ENCODE measurements at regions not wholly inside any gene's neighbourhood (a gene's known extent, or its start where the extent isn't known, plus 50 kb on each side); places are given as distances from the start of the nearest gene placed in this dataset.

DNA sequence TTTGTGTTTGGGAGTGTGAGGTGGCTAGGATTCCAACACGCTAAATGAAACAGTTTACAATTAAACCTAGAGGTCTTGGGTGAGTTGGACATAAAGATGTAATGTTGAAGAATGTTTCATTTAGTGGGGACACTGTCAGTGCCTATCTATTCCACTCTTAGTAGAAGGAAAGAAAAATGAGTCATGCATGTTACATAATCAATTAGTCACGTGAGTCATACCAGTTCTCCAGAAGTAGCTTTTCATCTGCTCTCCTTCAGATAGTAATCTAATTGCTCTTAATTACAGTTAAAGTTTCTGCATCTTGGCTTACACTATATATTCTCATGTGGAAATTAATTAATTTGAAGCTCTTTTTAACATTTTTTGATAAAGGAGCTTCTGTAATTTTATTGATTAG is 115.7 kb upstream of the P2RY1 start:
- Histone ChIP-seq H4K8ac (ENCODE audit: low read depth, low read length) (no peak overlapping the region), H3K9ac (ENCODE audit: low read length) (no peak overlapping the region), H2BK5ac (ENCODE audit: low read length) (no peak overlapping the region), H4K5ac (ENCODE audit: low read length) (no peak overlapping the region), H3K79me2 (ENCODE audit: control insufficient read depth, insufficient read depth, low read length) (no peaks in the 10 kb centered on the region), H2AK5ac (ENCODE audit: low read length) (no peak overlapping the region), H3K36me3 (ENCODE audit: control insufficient read depth, insufficient read depth, low read length) (no peaks in the 10 kb centered on the region), H2BK120ac (ENCODE audit: low read depth, low read length) (no peak overlapping the region), H3K23ac (ENCODE audit: low read length) (no peak overlapping the region), H3K79me1 (ENCODE audit: low read length) (no peaks in the 10 kb centered on the region), H2BK15ac (replicated peaks; ENCODE audit: low read depth) (no peak overlapping the region), H3K4me1 (ENCODE audit: control insufficient read depth, low read depth, low read length) (peaks cover 6% of the 10 kb centered on the region), H3K4ac (ENCODE audit: low read depth, low read length) (no peak overlapping the region), H3K18ac (ENCODE audit: low read length) (no peak overlapping the region), H3K27ac (ENCODE audit: low read depth, low read length) (no peak overlapping the region), H3K56ac (ENCODE audit: low read length) (no peak overlapping the region), H3K27me3 (ENCODE audit: insufficient read depth, low read length, poor library complexity) (no peaks in the 10 kb centered on the region), H3K4me2 (ENCODE audit: low read length) (no peak overlapping the region), H3K4me3 (ENCODE audit: low read length) (no peak overlapping the region)
- DNase-seq, result peak; percentile 60
- WGBS (ENCODE audit: extremely low coverage, insufficient coverage, low lambda C conversion rate), result no CpG with 5 or more reads among the region's 2 CpGs

DNA sequence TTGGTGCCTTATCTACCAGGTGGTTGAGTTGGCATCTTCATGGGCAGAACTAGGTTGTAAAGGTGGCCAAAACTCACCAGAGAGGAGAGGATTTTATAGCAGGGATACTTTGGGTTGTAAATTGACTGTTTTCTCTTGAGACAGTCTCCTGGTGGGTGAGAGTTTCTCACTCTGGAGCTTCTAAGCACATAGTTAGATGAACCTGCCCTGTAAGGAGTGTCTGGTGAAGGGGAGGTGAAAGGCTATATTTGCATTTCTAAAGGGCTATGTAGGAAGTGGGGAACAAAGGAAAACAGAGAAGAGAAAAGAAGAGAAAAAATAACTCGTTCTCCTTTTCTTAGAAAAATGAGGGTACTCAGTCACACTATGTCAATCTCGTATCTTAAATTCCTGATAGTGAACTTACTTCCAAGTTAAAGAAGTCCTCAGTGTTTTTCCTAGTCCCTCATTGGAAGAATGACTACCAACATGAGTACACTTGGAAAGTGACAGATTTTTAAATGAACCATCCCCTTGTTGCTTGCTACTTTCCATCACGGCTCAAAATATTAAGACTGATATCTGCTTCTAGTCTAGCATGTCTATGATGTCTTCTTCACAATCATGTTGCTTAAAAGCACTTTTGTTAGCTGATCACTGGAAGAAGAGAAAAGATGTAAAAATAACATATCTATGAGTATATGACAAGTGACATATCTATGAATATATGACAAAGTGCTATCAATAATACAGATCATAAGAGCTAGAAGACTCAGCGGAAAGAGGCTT is 113.8 kb upstream of the P2RY1 start:
- no peaks in the 10 kb centered on the region for H3K79me2 ChIP-seq (ENCODE audit: control insufficient read depth, insufficient read depth, low read length)
- H3K79me1 ChIP-seq (ENCODE audit: low read length), result no peaks in the 10 kb centered on the region
- H3K23ac ChIP-seq (ENCODE audit: low read length), result no peak overlapping the region
- H3K18ac ChIP-seq (ENCODE audit: low read length), result no peak overlapping the region
- peaks cover 6% of the 10 kb centered on the region for H3K4me1 ChIP-seq (ENCODE audit: control insufficient read depth, low read depth, low read length)
- no peaks in the 10 kb centered on the region for H3K27me3 ChIP-seq (ENCODE audit: insufficient read depth, low read length, poor library complexity)
- H2BK5ac ChIP-seq (ENCODE audit: low read length), result no peak overlapping the region
- no peak overlapping the region for H3K4me3 ChIP-seq (ENCODE audit: low read length)
- no CpG with 5 or more reads among the region's 4 CpGs for WGBS (ENCODE audit: extremely low coverage, insufficient coverage, low lambda C conversion rate)
- no peak overlapping the region for H2BK15ac ChIP-seq (replicated peaks; ENCODE audit: low read depth)
- peak overlapping the region; percentile 82 for H2BK120ac ChIP-seq (ENCODE audit: low read depth, low read length)
- H4K5ac ChIP-seq (ENCODE audit: low read length), result no peak overlapping the region
- H3K56ac ChIP-seq (ENCODE audit: low read length), result no peak overlapping the region
- peak overlapping the region; percentile 39 for H3K27ac ChIP-seq (ENCODE audit: low read depth, low read length)
- no peak overlapping the region for H3K4me2 ChIP-seq (ENCODE audit: low read length)
- DNase-seq, result no peak
- no peak overlapping the region for H4K8ac ChIP-seq (ENCODE audit: low read depth, low read length)
- no peaks in the 10 kb centered on the region for H3K36me3 ChIP-seq (ENCODE audit: control insufficient read depth, insufficient read depth, low read length)
- no peak overlapping the region for H2AK5ac ChIP-seq (ENCODE audit: low read length)
- H3K9ac ChIP-seq (ENCODE audit: low read length), result no peak overlapping the region
- peak overlapping the region; percentile 70 for H3K4ac ChIP-seq (ENCODE audit: low read depth, low read length)

DNA sequence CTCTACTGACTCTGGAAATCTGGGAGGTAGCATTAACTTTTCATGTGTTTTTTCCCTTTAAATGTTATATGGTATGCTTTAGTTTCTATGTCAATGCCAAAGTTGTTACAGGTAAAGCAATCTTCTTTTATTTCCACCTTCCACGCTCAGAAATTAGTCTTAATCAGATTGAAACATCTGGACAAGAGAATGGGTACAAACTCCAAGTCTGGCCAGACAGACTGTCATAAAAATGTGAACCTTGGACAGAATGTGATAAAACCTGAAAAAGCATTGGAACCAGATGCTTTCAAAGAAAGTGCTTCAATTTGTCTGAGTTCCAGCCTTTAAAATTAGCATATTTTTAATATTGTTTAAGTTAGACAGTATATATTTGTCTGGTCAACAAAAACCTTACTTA is 110.7 kb upstream of the P2RY1 start:
- no peak overlapping the region for H3K4me2 ChIP-seq (ENCODE audit: low read length)
- no peak overlapping the region for H2BK120ac ChIP-seq (ENCODE audit: low read depth, low read length)
- no peak overlapping the region for H3K4ac ChIP-seq (ENCODE audit: low read depth, low read length)
- H2BK5ac ChIP-seq (ENCODE audit: low read length), result no peak overlapping the region
- no peaks in the 10 kb centered on the region for H3K79me2 ChIP-seq (ENCODE audit: control insufficient read depth, insufficient read depth, low read length)
- no peaks in the 10 kb centered on the region for H3K79me1 ChIP-seq (ENCODE audit: low read length)
- H2BK15ac ChIP-seq (replicated peaks; ENCODE audit: low read depth), result no peak overlapping the region
- no peak overlapping the region for H2AK5ac ChIP-seq (ENCODE audit: low read length)
- H4K8ac ChIP-seq (ENCODE audit: low read depth, low read length), result no peak overlapping the region
- H3K18ac ChIP-seq (ENCODE audit: low read length), result no peak overlapping the region
- no peak overlapping the region for H3K23ac ChIP-seq (ENCODE audit: low read length)
- H4K5ac ChIP-seq (ENCODE audit: low read length), result no peak overlapping the region
- no peak overlapping the region for H3K4me3 ChIP-seq (ENCODE audit: low read length)
- no peak overlapping the region for H3K56ac ChIP-seq (ENCODE audit: low read length)
- H3K9ac ChIP-seq (ENCODE audit: low read length), result no peak overlapping the region
- WGBS (ENCODE audit: extremely low coverage, insufficient coverage, low lambda C conversion rate), result no CpG with 5 or more reads among the region's 1 CpG
- H3K27ac ChIP-seq (ENCODE audit: low read depth, low read length), result no peak overlapping the region
- no peaks in the 10 kb centered on the region for H3K27me3 ChIP-seq (ENCODE audit: insufficient read depth, low read length, poor library complexity)
- H3K36me3 ChIP-seq (ENCODE audit: control insufficient read depth, insufficient read depth, low read length), result no peaks in the 10 kb centered on the region
- no peak for DNase-seq
- no peaks in the 10 kb centered on the region for H3K4me1 ChIP-seq (ENCODE audit: control insufficient read depth, low read depth, low read length)

DNA sequence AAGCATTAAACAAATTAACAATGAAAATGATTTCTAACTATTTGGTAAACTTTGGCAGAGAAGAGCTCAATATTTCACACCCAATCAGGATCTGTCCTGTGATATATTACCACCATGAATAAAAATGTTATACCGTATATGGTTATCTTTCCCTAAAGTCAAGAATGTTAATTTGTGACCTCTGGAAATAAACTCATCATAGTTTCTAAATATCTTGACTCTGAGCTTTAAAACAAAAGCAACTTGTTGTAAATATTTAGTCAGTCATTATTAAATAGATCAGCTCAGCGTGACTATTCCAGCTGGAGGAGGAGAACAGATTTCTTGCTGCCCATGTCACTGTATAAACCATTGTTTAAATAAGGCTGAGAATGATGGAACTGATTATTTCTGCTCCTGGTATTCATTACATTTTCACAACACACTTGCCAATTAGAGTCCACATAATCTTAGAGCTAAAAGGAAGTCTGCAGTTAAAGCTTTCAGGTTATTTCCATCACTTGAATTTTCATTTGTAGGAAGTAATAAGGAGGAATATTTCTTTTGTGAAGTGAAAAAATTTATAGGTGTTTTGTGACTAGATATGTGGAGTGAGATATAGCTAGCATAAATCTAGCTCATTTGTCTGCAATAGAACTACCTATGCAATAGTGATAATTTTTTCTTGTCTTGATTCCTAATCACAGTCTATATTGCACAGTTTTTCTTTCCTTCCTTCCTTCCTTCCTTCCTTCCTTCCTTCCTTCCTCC is 106.5 kb upstream of the P2RY1 start:
- no CpG with 5 or more reads among the region's 2 CpGs for WGBS (ENCODE audit: extremely low coverage, insufficient coverage, low lambda C conversion rate)

DNA sequence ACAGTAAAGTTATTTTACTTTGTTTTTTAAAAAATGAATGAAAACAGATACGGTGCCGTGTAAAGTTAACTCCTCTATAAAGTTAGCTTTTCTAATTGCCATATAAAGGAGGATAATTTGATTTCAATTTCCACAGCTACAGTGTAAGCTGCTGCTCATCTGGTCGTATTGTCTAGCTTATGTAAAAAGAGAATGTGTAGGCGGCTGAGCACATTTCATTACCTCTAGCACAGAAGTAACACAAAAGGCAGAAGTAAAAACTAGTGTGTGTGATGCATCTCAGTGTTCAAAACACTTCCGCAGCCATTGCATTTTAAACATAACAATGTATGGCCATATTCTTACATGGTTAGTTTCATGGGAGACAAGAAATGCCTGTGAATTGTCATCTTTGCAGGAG is 105.0 kb upstream of the P2RY1 start:
- Histone ChIP-seq H4K5ac (ENCODE audit: low read length) (no peak overlapping the region), H3K9ac (ENCODE audit: low read length) (no peak overlapping the region), H3K36me3 (ENCODE audit: control insufficient read depth, insufficient read depth, low read length) (no peaks in the 10 kb centered on the region), H3K23ac (ENCODE audit: low read length) (no peak overlapping the region), H2BK120ac (ENCODE audit: low read depth, low read length) (no peak overlapping the region), H3K27ac (ENCODE audit: low read depth, low read length) (no peak overlapping the region), H3K18ac (ENCODE audit: low read length) (no peak overlapping the region), H2BK5ac (ENCODE audit: low read length) (no peak overlapping the region), H4K8ac (ENCODE audit: low read depth, low read length) (no peak overlapping the region), H3K79me2 (ENCODE audit: control insufficient read depth, insufficient read depth, low read length) (no peaks in the 10 kb centered on the region), H3K56ac (ENCODE audit: low read length) (no peak overlapping the region), H3K79me1 (ENCODE audit: low read length) (no peaks in the 10 kb centered on the region), H2AK5ac (ENCODE audit: low read length) (no peak overlapping the region), H2BK15ac (replicated peaks; ENCODE audit: low read depth) (no peak overlapping the region), H3K4me2 (ENCODE audit: low read length) (no peak overlapping the region), H3K4me3 (ENCODE audit: low read length) (no peak overlapping the region), H3K4me1 (ENCODE audit: control insufficient read depth, low read depth, low read length) (no peaks in the 10 kb centered on the region), H3K27me3 (ENCODE audit: insufficient read depth, low read length, poor library complexity) (no peaks in the 10 kb centered on the region), H3K4ac (ENCODE audit: low read depth, low read length) (no peak overlapping the region)
- WGBS (ENCODE audit: extremely low coverage, insufficient coverage, low lambda C conversion rate), result no CpG with 5 or more reads among the region's 5 CpGs
- no peak for DNase-seq

More for the DNA sequence above, 106.5 kb upstream of the P2RY1 start:
- Histone ChIP-seq H3K9ac (ENCODE audit: low read length) (no peak overlapping the region), H2BK5ac (ENCODE audit: low read length) (no peak overlapping the region), H3K4me3 (ENCODE audit: low read length) (no peak overlapping the region), H3K4me2 (ENCODE audit: low read length) (no peak overlapping the region), H4K8ac (ENCODE audit: low read depth, low read length) (no peak overlapping the region), H3K27ac (ENCODE audit: low read depth, low read length) (no peak overlapping the region), H3K4ac (ENCODE audit: low read depth, low read length) (no peak overlapping the region), H2AK5ac (ENCODE audit: low read length) (no peak overlapping the region), H2BK15ac (replicated peaks; ENCODE audit: low read depth) (no peak overlapping the region), H3K27me3 (ENCODE audit: insufficient read depth, low read length, poor library complexity) (no peaks in the 10 kb centered on the region), H2BK120ac (ENCODE audit: low read depth, low read length) (no peak overlapping the region), H3K36me3 (ENCODE audit: control insufficient read depth, insufficient read depth, low read length) (no peaks in the 10 kb centered on the region), H3K79me1 (ENCODE audit: low read length) (no peaks in the 10 kb centered on the region), H3K23ac (ENCODE audit: low read length) (no peak overlapping the region), H3K79me2 (ENCODE audit: control insufficient read depth, insufficient read depth, low read length) (no peaks in the 10 kb centered on the region), H3K56ac (ENCODE audit: low read length) (no peak overlapping the region), H3K4me1 (ENCODE audit: control insufficient read depth, low read depth, low read length) (no peaks in the 10 kb centered on the region), H3K18ac (ENCODE audit: low read length) (no peak overlapping the region), H4K5ac (ENCODE audit: low read length) (no peak overlapping the region)
- DNase-seq, result no peak

All from mesendoderm (in vitro differentiated cells).